AG10803 (cell line): ENCODE measurements at regions not wholly inside any gene's neighbourhood (a gene's known extent, or its start where the extent isn't known, plus 50 kb on each side); places are given as distances from the start of the nearest gene placed in this dataset.

Experiments
- DNase-seq: peaks from one replicate; pipeline ENCODE4 v3.0.0; 2010; ENCODE audit warnings: low read depth
- H3K4me3 ChIP-seq: 2 replicates; pipeline ENCODE4 v1.5.1; 2011; ENCODE audit warnings: mild to moderate bottlenecking, low read length, control low read depth
- TF ChIP-seq, protein P1 (sequence below): conservative IDR thresholded peaks from 2 replicates; pipeline ENCODE4 v1.5.1; 2011; ENCODE audit warnings: mild to moderate bottlenecking, low read length, control low read depth, inconsistent platforms

DNA sequence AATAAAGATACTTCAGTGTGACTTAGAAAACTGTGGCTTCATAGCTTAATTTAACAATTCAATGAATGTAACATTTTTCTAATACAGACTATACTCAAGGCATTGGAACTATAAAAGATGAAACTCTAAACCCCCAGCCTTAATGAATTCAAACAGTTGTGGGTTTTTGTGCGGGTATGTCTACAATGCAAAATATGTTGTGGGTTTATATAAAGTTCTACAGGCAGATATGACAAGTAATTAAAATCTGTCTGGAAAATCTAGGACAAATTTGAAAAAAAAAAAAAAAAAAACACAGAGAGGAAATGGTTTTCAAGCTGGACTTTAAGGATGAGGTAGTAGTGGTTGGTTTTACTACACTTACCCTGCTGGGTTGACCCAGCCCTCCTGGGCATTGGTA, 467.5 kb upstream of the TLE4 start:
- peak; percentile 62 for DNase-seq
- H3K4me3 ChIP-seq = no peak overlapping the region
- TF ChIP-seq, protein P1, sequence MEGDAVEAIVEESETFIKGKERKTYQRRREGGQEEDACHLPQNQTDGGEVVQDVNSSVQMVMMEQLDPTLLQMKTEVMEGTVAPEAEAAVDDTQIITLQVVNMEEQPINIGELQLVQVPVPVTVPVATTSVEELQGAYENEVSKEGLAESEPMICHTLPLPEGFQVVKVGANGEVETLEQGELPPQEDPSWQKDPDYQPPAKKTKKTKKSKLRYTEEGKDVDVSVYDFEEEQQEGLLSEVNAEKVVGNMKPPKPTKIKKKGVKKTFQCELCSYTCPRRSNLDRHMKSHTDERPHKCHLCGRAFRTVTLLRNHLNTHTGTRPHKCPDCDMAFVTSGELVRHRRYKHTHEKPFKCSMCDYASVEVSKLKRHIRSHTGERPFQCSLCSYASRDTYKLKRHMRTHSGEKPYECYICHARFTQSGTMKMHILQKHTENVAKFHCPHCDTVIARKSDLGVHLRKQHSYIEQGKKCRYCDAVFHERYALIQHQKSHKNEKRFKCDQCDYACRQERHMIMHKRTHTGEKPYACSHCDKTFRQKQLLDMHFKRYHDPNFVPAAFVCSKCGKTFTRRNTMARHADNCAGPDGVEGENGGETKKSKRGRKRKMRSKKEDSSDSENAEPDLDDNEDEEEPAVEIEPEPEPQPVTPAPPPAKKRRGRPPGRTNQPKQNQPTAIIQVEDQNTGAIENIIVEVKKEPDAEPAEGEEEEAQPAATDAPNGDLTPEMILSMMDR = no peak

GRCh38 chr9:79104951-79105350, 466.8 kb upstream of the TLE4 start:
- no peak for DNase-seq
- TF ChIP-seq, protein P1 = no peak
- no peak overlapping the region for H3K4me3 ChIP-seq

GRCh38 chr9:79107911-79108676, 463.7 kb upstream of the TLE4 start:
- TF ChIP-seq, protein P1 = no peak
- peak; percentile 58 for DNase-seq
- no peak overlapping the region for H3K4me3 ChIP-seq

DNA sequence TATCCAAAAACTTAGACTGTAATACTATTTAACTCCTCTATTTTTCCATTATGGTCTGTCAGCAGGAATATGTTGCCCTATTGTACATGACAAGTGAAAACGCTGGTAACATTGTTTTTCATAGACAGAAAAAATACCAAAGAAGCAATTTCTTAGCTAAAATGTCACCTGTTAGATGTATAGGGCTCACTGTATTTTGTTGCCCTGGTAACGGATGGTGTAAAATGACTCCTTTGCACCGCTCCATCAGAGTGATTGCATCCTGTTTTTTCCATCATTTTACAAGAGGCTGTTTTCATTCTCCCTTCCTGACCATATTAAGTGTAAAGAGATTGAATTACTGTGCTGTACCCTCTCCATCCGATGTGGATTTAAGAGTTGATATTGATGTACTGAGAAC, 460.1 kb upstream of the TLE4 start:
- TF ChIP-seq, protein P1 = no peak
- no peak for DNase-seq

DNA sequence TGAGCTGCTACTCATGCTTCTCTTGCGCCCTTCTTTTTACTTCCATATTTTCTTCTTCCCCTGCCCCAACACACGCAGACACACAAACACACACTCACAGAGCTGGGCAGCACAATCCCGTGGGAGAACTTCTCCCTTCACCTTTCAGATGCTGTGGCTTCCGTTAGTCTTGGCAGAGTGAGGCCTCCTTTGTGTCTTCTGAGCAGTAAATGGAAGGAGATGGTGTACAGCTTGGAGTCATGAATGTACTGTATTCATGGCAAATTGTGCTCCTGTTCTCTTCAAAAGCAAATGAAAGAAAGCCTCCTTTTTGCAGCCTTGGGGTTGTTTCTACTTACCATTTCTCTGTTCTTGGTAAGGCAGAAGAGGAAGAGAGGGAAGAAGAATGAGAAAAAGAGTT, 456.6 kb upstream of the TLE4 start:
- DNase-seq = no peak
- H3K4me3 ChIP-seq = no peak overlapping the region
- TF ChIP-seq, protein P1 = no peak

More for the DNA sequence above, 460.1 kb upstream of the TLE4 start:
- H3K4me3 ChIP-seq = no peak overlapping the region

DNA sequence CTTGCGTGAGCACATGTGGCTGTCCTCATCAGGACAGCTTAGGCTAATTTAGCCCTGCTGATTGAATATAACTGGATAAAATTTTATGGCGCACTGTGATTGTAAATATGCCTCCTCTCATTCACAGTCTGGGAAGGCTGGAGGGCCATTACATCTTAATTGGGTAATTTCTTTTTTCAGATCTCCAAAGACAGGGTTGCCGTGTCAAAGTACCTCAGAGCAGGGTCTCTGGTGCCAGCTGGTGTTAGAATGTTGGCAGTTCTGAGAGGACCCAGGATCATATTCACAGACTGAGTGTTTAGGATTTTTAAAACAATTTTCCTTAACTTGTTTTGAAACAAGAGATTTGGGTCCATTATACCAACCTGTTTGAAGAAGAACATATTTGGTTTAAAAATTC, 455.7 kb upstream of the TLE4 start:
- H3K4me3 ChIP-seq = no peak overlapping the region
- TF ChIP-seq, protein P1 = 0 out of 2 replicates have a peak, but pooled peaks have one; percentile 17
- no peak for DNase-seq

GRCh38 chr9:79116709-79117108, 455.1 kb upstream of the TLE4 start:
- TF ChIP-seq, protein P1 = no peak
- no peak overlapping the region for H3K4me3 ChIP-seq
- DNase-seq = no peak
